HAP-1 (cell line): ENCODE measurements at regions not wholly inside any gene's neighbourhood (a gene's known extent, or its start where the extent isn't known, plus 50 kb on each side); places are given as distances from the start of the nearest gene placed in this dataset.

Experiments
- DNase-seq, 2 experiments: peaks; one replicate each; pipeline ENCODE4 v3.0.0-alpha.2; 2016 to 2020; ENCODE audit warnings: low spot score in 2 of 2
- H3K27me3 ChIP-seq: fragments of 250-450 bp; sonication (Bioruptor Pico); 2 replicates; pipeline ENCODE4 v1.5.1; 2020; ENCODE audit warnings: low read depth, mild to moderate bottlenecking, moderate library complexity
- H3K36me3 ChIP-seq: fragments of 250-450 bp; sonication (Bioruptor Pico); replicated peaks from 2 replicates; pipeline ENCODE4 v1.5.1; 2020; ENCODE audit warnings: mild to moderate bottlenecking
- H3K4me1 ChIP-seq: fragments of 250-450 bp; sonication (Bioruptor Pico); 2 replicates; pipeline ENCODE4 v1.5.1; 2020; ENCODE audit warnings: mild to moderate bottlenecking
- H3K4me3 ChIP-seq: fragments of 250-450 bp; sonication (Bioruptor Pico); 2 replicates; pipeline ENCODE4 v1.5.1; 2020; ENCODE audit warnings: mild to moderate bottlenecking, moderate library complexity
- H3K9me3 ChIP-seq: fragments of 250-450 bp; sonication (Bioruptor Pico); 2 replicates; pipeline ENCODE4 v1.5.1; 2020; ENCODE audit warnings: mild to moderate bottlenecking, moderate library complexity
- in situ Hi-C: fragments of 300-500 bp; cut with MboI; formaldehyde crosslinking; loops from 3 replicates; pipeline ENCODE4 v1.14.3; 2020; ENCODE audit warnings: low sequenced_read_pairs, inconsistent platforms, mixed read lengths

- no peaks in the 10 kb centered on the region for H3K27me3 ChIP-seq
- DNase-seq = no peak
- H3K4me1 ChIP-seq = no peaks in the 10 kb centered on the region
- H3K36me3 ChIP-seq = no peaks in the 10 kb centered on the region
- no peaks in the 10 kb centered on the region for H3K9me3 ChIP-seq
- H3K4me3 ChIP-seq = no peak overlapping the region
- in situ Hi-C loops = no loop called here
Measured at GRCh38 chr1:8146257-8146855, 120.2 kb upstream of the ERRFI1 start.

- Histone ChIP-seq H3K27me3 (no peaks in the 10 kb centered on the region), H3K36me3 (no peaks in the 10 kb centered on the region), H3K4me3 (no peak overlapping the region), H3K9me3 (no peaks in the 10 kb centered on the region), H3K4me1 (no peaks in the 10 kb centered on the region)
- in situ Hi-C loops = no loop called here
- no peak for DNase-seq
Measured at GRCh38 chr1:8145545-8146202, 119.6 kb upstream of the ERRFI1 start.

GRCh38 chr1:8144323-8144722 lies 118.2 kb upstream of the ERRFI1 start:
- in situ Hi-C loops = no loop called here
- Histone ChIP-seq H3K9me3 (no peaks in the 10 kb centered on the region), H3K4me1 (no peaks in the 10 kb centered on the region)

GRCh38 chr1:8142955-8143629 lies 117.0 kb upstream of the ERRFI1 start:
- DNase-seq = no peak
- Histone ChIP-seq H3K9me3 (no peaks in the 10 kb centered on the region), H3K4me3 (no peak overlapping the region), H3K27me3 (no peaks in the 10 kb centered on the region), H3K36me3 (no peaks in the 10 kb centered on the region), H3K4me1 (no peaks in the 10 kb centered on the region)
- in situ Hi-C loops = no loop called here

More at GRCh38 chr1:8144323-8144722, 118.2 kb upstream of the ERRFI1 start:
- no peak overlapping the region for H3K4me3 ChIP-seq
- no peaks in the 10 kb centered on the region for H3K27me3 ChIP-seq
- DNase-seq = no peak
- no peaks in the 10 kb centered on the region for H3K36me3 ChIP-seq

GRCh38 chr1:8139941-8140340 lies 113.8 kb upstream of the ERRFI1 start:
- Histone ChIP-seq H3K27me3 (no peaks in the 10 kb centered on the region), H3K36me3 (no peaks in the 10 kb centered on the region), H3K4me1 (no peaks in the 10 kb centered on the region), H3K4me3 (no peak overlapping the region), H3K9me3 (no peaks in the 10 kb centered on the region)
- no peak for DNase-seq
- in situ Hi-C loops = no loop called here

GRCh38 chr1:8139383-8139782 lies 113.3 kb upstream of the ERRFI1 start:
- no peak overlapping the region for H3K4me3 ChIP-seq
- peaks cover 1% of the 10 kb centered on the region; the same call in 1 of the 2 replicates for H3K27me3 ChIP-seq
- no peaks in the 10 kb centered on the region for H3K36me3 ChIP-seq
- in situ Hi-C loops = no loop called here
- H3K9me3 ChIP-seq = no peaks in the 10 kb centered on the region
- no peak for DNase-seq
- H3K4me1 ChIP-seq = no peaks in the 10 kb centered on the region

- H3K4me1 ChIP-seq = no peaks in the 10 kb centered on the region
- no peak for DNase-seq
- H3K36me3 ChIP-seq = no peaks in the 10 kb centered on the region
- no peaks in the 10 kb centered on the region for H3K9me3 ChIP-seq
- no peak overlapping the region for H3K4me3 ChIP-seq
- in situ Hi-C loops = no loop called here
- H3K27me3 ChIP-seq = peaks cover 4% of the 10 kb centered on the region; the same call in 1 of the 2 replicates
Measured at GRCh38 chr1:8138673-8139072, 112.6 kb upstream of the ERRFI1 start.

- H3K27me3 ChIP-seq = peaks cover 4% of the 10 kb centered on the region; the same call in 1 of the 2 replicates
- H3K9me3 ChIP-seq = no peaks in the 10 kb centered on the region
- H3K36me3 ChIP-seq = no peaks in the 10 kb centered on the region
- DNase-seq = no peak
- in situ Hi-C loops = no loop called here
- no peaks in the 10 kb centered on the region for H3K4me1 ChIP-seq
- H3K4me3 ChIP-seq = no peak overlapping the region
Measured at GRCh38 chr1:8137481-8138244, 111.6 kb upstream of the ERRFI1 start.

GRCh38 chr1:8136766-8137165 lies 110.7 kb upstream of the ERRFI1 start:
- no peaks in the 10 kb centered on the region for H3K9me3 ChIP-seq
- H3K4me3 ChIP-seq = no peak overlapping the region
- no peak for DNase-seq
- H3K36me3 ChIP-seq = no peaks in the 10 kb centered on the region
- H3K4me1 ChIP-seq = no peaks in the 10 kb centered on the region
- in situ Hi-C loops = no loop called here
- peaks cover 4% of the 10 kb centered on the region; the same call in 1 of the 2 replicates for H3K27me3 ChIP-seq

GRCh38 chr1:8135250-8135649 lies 109.1 kb upstream of the ERRFI1 start:
- no peak for DNase-seq
- no peak overlapping the region for H3K4me3 ChIP-seq
- H3K4me1 ChIP-seq = no peaks in the 10 kb centered on the region
- in situ Hi-C loops = no loop called here
- peaks cover 4% of the 10 kb centered on the region; the same call in 1 of the 2 replicates for H3K27me3 ChIP-seq
- H3K36me3 ChIP-seq = no peaks in the 10 kb centered on the region
- no peaks in the 10 kb centered on the region for H3K9me3 ChIP-seq

- Histone ChIP-seq H3K9me3 (no peaks in the 10 kb centered on the region), H3K27me3 (peaks cover 4% of the 10 kb centered on the region; the same call in 1 of the 2 replicates), H3K4me3 (no peak overlapping the region), H3K36me3 (no peaks in the 10 kb centered on the region), H3K4me1 (no peaks in the 10 kb centered on the region)
- no peak for DNase-seq
- in situ Hi-C loops = no loop called here
Measured at GRCh38 chr1:8134546-8135235, 108.6 kb upstream of the ERRFI1 start.

- no peaks in the 10 kb centered on the region for H3K36me3 ChIP-seq
- no peaks in the 10 kb centered on the region for H3K4me1 ChIP-seq
- in situ Hi-C loops = no loop called here
- H3K4me3 ChIP-seq = no peak overlapping the region
- no peaks in the 10 kb centered on the region for H3K9me3 ChIP-seq
- no peak for DNase-seq
- peaks cover 4% of the 10 kb centered on the region; the same call in 1 of the 2 replicates for H3K27me3 ChIP-seq
Measured at GRCh38 chr1:8133657-8134430, 107.7 kb upstream of the ERRFI1 start.

GRCh38 chr1:8133190-8133589 lies 107.1 kb upstream of the ERRFI1 start:
- Histone ChIP-seq H3K36me3 (no peaks in the 10 kb centered on the region), H3K4me1 (no peaks in the 10 kb centered on the region), H3K4me3 (no peak overlapping the region), H3K9me3 (no peaks in the 10 kb centered on the region), H3K27me3 (peaks cover 4% of the 10 kb centered on the region; the same call in 1 of the 2 replicates)
- no peak for DNase-seq
- in situ Hi-C loops = no loop called here
